ENCODE measurements at regions not wholly inside any gene's neighbourhood (a gene's known extent, or its start where the extent isn't known, plus 50 kb on each side); places are given as distances from the start of the nearest gene placed in this dataset.
A peak's percentile ranks its signal among the peaks of the same experiment; 100 is the strongest.

DNA sequence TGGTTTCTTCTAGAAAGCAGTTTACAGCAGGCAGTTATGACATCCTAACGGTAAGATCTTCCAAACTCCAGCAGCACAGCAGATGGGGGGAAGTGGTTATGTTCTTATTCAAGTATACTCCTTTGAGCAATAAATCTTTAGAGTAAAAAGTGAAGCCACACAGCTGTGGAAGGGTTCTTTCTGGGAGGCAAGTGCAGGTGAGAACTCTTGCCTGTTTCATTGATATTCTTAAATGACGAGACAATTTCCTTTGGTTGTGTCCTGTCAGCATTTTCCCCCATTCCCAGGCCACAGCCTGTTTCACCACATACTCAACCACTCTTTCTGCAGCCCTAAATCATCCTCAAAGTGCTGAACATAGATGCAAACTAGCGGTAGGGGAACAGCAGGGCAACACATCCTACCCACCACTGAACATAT lies 207.3 kb upstream of the MTNR1B start:
- no peak overlapping the region for H4K12ac ChIP-seq (ENCODE audit: low read depth, low read length)
- no peak overlapping the region for H2AK5ac ChIP-seq (ENCODE audit: low read length)
- no peak overlapping the region for H3K23ac ChIP-seq (ENCODE audit: low read length)
- H3K14ac ChIP-seq (ENCODE audit: low read length): no peak overlapping the region
- no peak for DNase-seq
- no peak overlapping the region for H2AFZ ChIP-seq (ENCODE audit: insufficient read depth, low read length, poor library complexity)
- H3K4me3 ChIP-seq (ENCODE audit: low read depth, low read length): no peak overlapping the region
- H3K18ac ChIP-seq (ENCODE audit: low read length): no peak overlapping the region
- H3K79me2 ChIP-seq (ENCODE audit: control insufficient read depth, insufficient read depth, low read length, poor library complexity): no peaks in the 10 kb centered on the region
- H3K4me2 ChIP-seq (ENCODE audit: low read length): no peak overlapping the region
- no peaks in the 10 kb centered on the region for H3K36me3 ChIP-seq (ENCODE audit: control insufficient read depth in 1 of 2, insufficient read depth in 2 of 2, low read length in 2 of 2)
- no peaks in the 10 kb centered on the region for H3K27me3 ChIP-seq (ENCODE audit: insufficient read depth, low read length)
- H3K9me3 ChIP-seq (ENCODE audit: insufficient read depth, low read depth, low read length): no peaks in the 10 kb centered on the region
- no peaks in the 10 kb centered on the region for H3K4me1 ChIP-seq (ENCODE audit: control insufficient read depth in 1 of 2, insufficient read depth in 2 of 2, low read length in 2 of 2)
- H4K8ac ChIP-seq (ENCODE audit: low read depth, low read length): no peak overlapping the region
- H2BK120ac ChIP-seq (ENCODE audit: insufficient read depth, low read length, poor library complexity): no peak overlapping the region
- H3K79me1 ChIP-seq (ENCODE audit: low read length): no peaks in the 10 kb centered on the region
- H4K91ac ChIP-seq (ENCODE audit: low read depth, low read length): no peak overlapping the region
- no peak overlapping the region for H3K27ac ChIP-seq (ENCODE audit: low read depth, low read length)
- WGBS (ENCODE audit: extremely low coverage, insufficient coverage, insufficient read length): no CpG with 5 or more reads among the region's 3 CpGs
- no peak overlapping the region for H3K4ac ChIP-seq (ENCODE audit: low read depth, low read length)
- no peak overlapping the region for H2BK12ac ChIP-seq (ENCODE audit: low read length)
- H2BK5ac ChIP-seq (ENCODE audit: low read depth, low read length, poor library complexity): no peak overlapping the region
- no peak overlapping the region for H3K9ac ChIP-seq (ENCODE audit: low read length)

DNA sequence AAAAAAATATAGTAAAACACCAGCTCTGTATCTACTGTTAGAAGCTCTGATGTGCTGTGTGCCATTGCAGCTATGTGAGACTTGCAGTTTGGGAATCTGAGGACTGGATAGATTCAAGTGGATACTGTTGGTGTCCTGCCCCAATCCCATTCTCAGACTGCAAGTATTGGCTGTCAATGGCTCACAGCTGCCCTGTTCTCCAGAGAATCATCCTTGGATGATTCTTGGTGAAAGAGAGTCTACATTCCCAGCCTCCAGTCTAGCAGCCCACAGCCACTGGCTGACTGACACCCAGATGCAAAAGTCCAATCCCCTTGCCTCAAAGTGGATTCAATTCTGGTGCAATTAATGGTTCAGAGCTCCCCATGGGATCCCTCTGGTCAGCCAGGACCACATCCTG lies 206.1 kb upstream of the MTNR1B start:
- Histone ChIP-seq H2BK120ac (ENCODE audit: insufficient read depth, low read length, poor library complexity) (no peak overlapping the region), H3K4me1 (ENCODE audit: control insufficient read depth in 1 of 2, insufficient read depth in 2 of 2, low read length in 2 of 2) (no peaks in the 10 kb centered on the region), H4K91ac (ENCODE audit: low read depth, low read length) (no peak overlapping the region), H2AK5ac (ENCODE audit: low read length) (no peak overlapping the region), H2AFZ (ENCODE audit: insufficient read depth, low read length, poor library complexity) (no peak overlapping the region), H3K4me3 (ENCODE audit: low read depth, low read length) (no peak overlapping the region), H4K8ac (ENCODE audit: low read depth, low read length) (no peak overlapping the region), H3K27me3 (ENCODE audit: insufficient read depth, low read length) (no peaks in the 10 kb centered on the region), H3K23ac (ENCODE audit: low read length) (no peak overlapping the region), H2BK5ac (ENCODE audit: low read depth, low read length, poor library complexity) (no peak overlapping the region), H4K12ac (ENCODE audit: low read depth, low read length) (no peak overlapping the region), H3K4me2 (ENCODE audit: low read length) (no peak overlapping the region), H3K36me3 (ENCODE audit: control insufficient read depth in 1 of 2, insufficient read depth in 2 of 2, low read length in 2 of 2) (no peaks in the 10 kb centered on the region), H3K9me3 (ENCODE audit: insufficient read depth, low read depth, low read length) (no peaks in the 10 kb centered on the region), H3K9ac (ENCODE audit: low read length) (no peak overlapping the region), H3K27ac (ENCODE audit: low read depth, low read length) (no peak overlapping the region), H3K18ac (ENCODE audit: low read length) (no peak overlapping the region), H2BK12ac (ENCODE audit: low read length) (no peak overlapping the region), H3K14ac (ENCODE audit: low read length) (no peak overlapping the region), H3K4ac (ENCODE audit: low read depth, low read length) (no peak overlapping the region), H3K79me1 (ENCODE audit: low read length) (no peaks in the 10 kb centered on the region), H3K79me2 (ENCODE audit: control insufficient read depth, insufficient read depth, low read length, poor library complexity) (no peaks in the 10 kb centered on the region)
- DNase-seq: no peak

DNA sequence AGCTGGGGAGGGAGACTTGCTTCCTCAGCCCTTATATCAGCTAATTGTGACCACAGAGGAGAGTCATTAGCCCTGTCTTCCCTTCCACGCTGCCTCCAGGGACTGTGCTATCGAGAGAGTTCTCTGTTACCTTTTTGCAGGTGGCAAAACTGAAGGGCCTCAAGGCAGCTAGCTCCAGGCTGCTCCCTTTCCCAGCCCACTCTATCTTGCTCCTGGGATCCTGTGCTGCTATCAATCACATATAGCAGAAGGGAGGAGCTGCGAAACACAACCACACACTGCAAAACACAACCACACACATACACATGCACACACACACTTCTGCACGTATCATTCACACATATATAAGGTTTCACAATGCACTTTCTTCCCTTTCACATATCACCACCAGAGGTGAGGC lies 205.3 kb upstream of the MTNR1B start:
- no CpG with 5 or more reads among the region's 4 CpGs for WGBS (ENCODE audit: extremely low coverage, insufficient coverage, insufficient read length)
- Histone ChIP-seq H3K9ac (ENCODE audit: low read length) (no peak overlapping the region), H4K91ac (ENCODE audit: low read depth, low read length) (no peak overlapping the region), H3K18ac (ENCODE audit: low read length) (no peak overlapping the region), H2BK12ac (ENCODE audit: low read length) (no peak overlapping the region), H2BK5ac (ENCODE audit: low read depth, low read length, poor library complexity) (no peak overlapping the region), H3K23ac (ENCODE audit: low read length) (no peak overlapping the region), H3K27ac (ENCODE audit: low read depth, low read length) (no peak overlapping the region), H3K4me3 (ENCODE audit: low read depth, low read length) (no peak overlapping the region), H3K4me1 (ENCODE audit: control insufficient read depth in 1 of 2, insufficient read depth in 2 of 2, low read length in 2 of 2) (no peaks in the 10 kb centered on the region), H3K36me3 (ENCODE audit: control insufficient read depth in 1 of 2, insufficient read depth in 2 of 2, low read length in 2 of 2) (no peaks in the 10 kb centered on the region), H3K4ac (ENCODE audit: low read depth, low read length) (no peak overlapping the region), H2AK5ac (ENCODE audit: low read length) (no peak overlapping the region), H3K79me1 (ENCODE audit: low read length) (no peaks in the 10 kb centered on the region), H3K27me3 (ENCODE audit: insufficient read depth, low read length) (no peaks in the 10 kb centered on the region), H4K8ac (ENCODE audit: low read depth, low read length) (no peak overlapping the region), H3K79me2 (ENCODE audit: control insufficient read depth, insufficient read depth, low read length, poor library complexity) (no peaks in the 10 kb centered on the region), H4K12ac (ENCODE audit: low read depth, low read length) (peak overlapping the region; percentile 74), H3K14ac (ENCODE audit: low read length) (no peak overlapping the region), H2BK120ac (ENCODE audit: insufficient read depth, low read length, poor library complexity) (no peak overlapping the region), H3K4me2 (ENCODE audit: low read length) (no peak overlapping the region), H3K9me3 (ENCODE audit: insufficient read depth, low read depth, low read length) (no peaks in the 10 kb centered on the region), H2AFZ (ENCODE audit: insufficient read depth, low read length, poor library complexity) (no peak overlapping the region)
- no peak for DNase-seq

GRCh38 chr11:92765082-92765840 lies 204.2 kb upstream of the MTNR1B start:
- Histone ChIP-seq H3K27ac (ENCODE audit: low read depth, low read length) (no peak overlapping the region), H3K9ac (ENCODE audit: low read length) (no peak overlapping the region), H3K14ac (ENCODE audit: low read length) (no peak overlapping the region), H3K4me3 (ENCODE audit: low read depth, low read length) (no peak overlapping the region), H4K8ac (ENCODE audit: low read depth, low read length) (no peak overlapping the region), H2BK12ac (ENCODE audit: low read length) (no peak overlapping the region), H3K9me3 (ENCODE audit: insufficient read depth, low read depth, low read length) (no peaks in the 10 kb centered on the region), H2AK5ac (ENCODE audit: low read length) (no peak overlapping the region), H3K23ac (ENCODE audit: low read length) (no peak overlapping the region), H3K18ac (ENCODE audit: low read length) (no peak overlapping the region), H2BK120ac (ENCODE audit: insufficient read depth, low read length, poor library complexity) (no peak overlapping the region), H3K4me2 (ENCODE audit: low read length) (no peak overlapping the region), H3K79me1 (ENCODE audit: low read length) (no peaks in the 10 kb centered on the region), H2AFZ (ENCODE audit: insufficient read depth, low read length, poor library complexity) (no peak overlapping the region), H3K79me2 (ENCODE audit: control insufficient read depth, insufficient read depth, low read length, poor library complexity) (no peaks in the 10 kb centered on the region), H3K4ac (ENCODE audit: low read depth, low read length) (no peak overlapping the region), H4K91ac (ENCODE audit: low read depth, low read length) (no peak overlapping the region), H3K27me3 (ENCODE audit: insufficient read depth, low read length) (no peaks in the 10 kb centered on the region), H3K4me1 (ENCODE audit: control insufficient read depth in 1 of 2, insufficient read depth in 2 of 2, low read length in 2 of 2) (no peaks in the 10 kb centered on the region), H3K36me3 (ENCODE audit: control insufficient read depth in 1 of 2, insufficient read depth in 2 of 2, low read length in 2 of 2) (no peaks in the 10 kb centered on the region), H4K12ac (ENCODE audit: low read depth, low read length) (no peak overlapping the region), H2BK5ac (ENCODE audit: low read depth, low read length, poor library complexity) (no peak overlapping the region)
- no peak for DNase-seq
- WGBS (ENCODE audit: extremely low coverage, insufficient coverage, insufficient read length): no CpG with 5 or more reads among the region's 9 CpGs

All from trophoblast cell (in vitro differentiated cells and primary cell).